ENCODE measurements at regions not wholly inside any gene's neighbourhood (a gene's known extent, or its start where the extent isn't known, plus 50 kb on each side); places are given as distances from the start of the nearest gene placed in this dataset.

GRCh38 chr20:40449144-40449690 lies 239.8 kb downstream of the MAFB start:
- no peak for DNase-seq (ENCODE audit: low spot score)

- no peak for DNase-seq (ENCODE audit: low spot score)
Measured at GRCh38 chr20:40446888-40447287, 242.1 kb downstream of the MAFB start.

GRCh38 chr20:40444516-40444915 lies 244.5 kb downstream of the MAFB start:
- no peak for DNase-seq (ENCODE audit: low spot score)

GRCh38 chr20:40443753-40444152 lies 245.3 kb downstream of the MAFB start:
- no peak for DNase-seq (ENCODE audit: low spot score)

GRCh38 chr20:40442181-40442963 lies 246.7 kb downstream of the MAFB start:
- DNase-seq (ENCODE audit: low spot score), result no peak

GRCh38 chr20:40441771-40442170 lies 247.3 kb downstream of the MAFB start:
- DNase-seq (ENCODE audit: low spot score), result no peak

GRCh38 chr20:40438161-40438830 lies 250.7 kb downstream of the MAFB start:
- DNase-seq (ENCODE audit: low spot score), result no peak

GRCh38 chr20:40436011-40436410 lies 253.0 kb downstream of the MAFB start:
- DNase-seq (ENCODE audit: low spot score), result no peak

- DNase-seq (ENCODE audit: low spot score), result no peak
Measured at GRCh38 chr20:40435146-40435895, 253.7 kb downstream of the MAFB start.

GRCh38 chr20:40434122-40434521 lies 254.9 kb downstream of the MAFB start:
- no peak for DNase-seq (ENCODE audit: low spot score)

- DNase-seq (ENCODE audit: low spot score), result no peak
Measured at GRCh38 chr20:40433341-40433861, 255.6 kb downstream of the MAFB start.

- no peak for DNase-seq (ENCODE audit: low spot score)
Measured at GRCh38 chr20:40431611-40432010, 257.4 kb downstream of the MAFB start.

GRCh38 chr20:40431112-40431511 lies 257.9 kb downstream of the MAFB start:
- no peak for DNase-seq (ENCODE audit: low spot score)

GRCh38 chr20:40427026-40427425 lies 262.0 kb downstream of the MAFB start:
- DNase-seq (ENCODE audit: low spot score), result no peak

GRCh38 chr20:40424695-40425094 lies 264.3 kb downstream of the MAFB start:
- no peak for DNase-seq (ENCODE audit: low spot score)

GRCh38 chr20:40422656-40423055 lies 266.4 kb downstream of the MAFB start:
- no peak for DNase-seq (ENCODE audit: low spot score)

- no peak for DNase-seq (ENCODE audit: low spot score)
Measured at GRCh38 chr20:40416274-40416673, 272.8 kb downstream of the MAFB start.

GRCh38 chr20:40414843-40415615 lies 274.0 kb downstream of the MAFB start:
- DNase-seq (ENCODE audit: low spot score), result no peak

- no peak for DNase-seq (ENCODE audit: low spot score)
Measured at GRCh38 chr20:40410028-40410427, 279.0 kb downstream of the MAFB start.

GRCh38 chr20:40397467-40397866 lies 291.6 kb downstream of the MAFB start:
- DNase-seq (ENCODE audit: low spot score), result no peak

Data from cerebellar cortex (tissue), 1 donor.